Hepatocyte (in vitro differentiated cells): ENCODE measurements at regions not wholly inside any gene's neighbourhood (a gene's known extent, or its start where the extent isn't known, plus 50 kb on each side); places are given as distances from the start of the nearest gene placed in this dataset.

Experiments used
- DNase-seq: peaks from one replicate; pipeline ENCODE4 v3.0.0-alpha.2; 2016; ENCODE audit warnings: low spot score
- H2AFZ ChIP-seq: fragments of 200-600 bp; sonication (generic); 2 replicates; pipeline ENCODE4 v1.6.0; 2016; ENCODE audit warnings: antibody characterized with exemption, mild to moderate bottlenecking
- H3K27ac ChIP-seq: fragments of 200-600 bp; sonication (generic); 2 replicates; pipeline ENCODE4 v1.5.1; 2016; ENCODE audit warnings: mild to moderate bottlenecking
- H3K27me3 ChIP-seq: fragments of 200-600 bp; sonication (generic); 2 replicates; pipeline ENCODE4 v1.6.1; 2016
- H3K36me3 ChIP-seq: fragments of 200-600 bp; sonication (generic); replicated peaks from 2 replicates; pipeline ENCODE4 v1.5.1; 2016; ENCODE audit warnings: low read depth; ENCODE audit not compliant: insufficient read depth
- H3K4me1 ChIP-seq: fragments of 200-600 bp; sonication (generic); 2 replicates; pipeline ENCODE4 v1.5.1; 2016; ENCODE audit warnings: mild to moderate bottlenecking, moderate library complexity; ENCODE audit not compliant: insufficient read depth
- H3K4me2 ChIP-seq: fragments of 200-600 bp; sonication (generic); 2 replicates; pipeline ENCODE4 v1.6.0; 2016
- H3K4me3 ChIP-seq: fragments of 200-600 bp; sonication (generic); 2 replicates; pipeline ENCODE4 v1.5.1; 2016; ENCODE audit warnings: mild to moderate bottlenecking
- H3K79me2 ChIP-seq: fragments of 200-600 bp; sonication (generic); 2 replicates; pipeline ENCODE4 v1.6.0; 2017; ENCODE audit warnings: mild to moderate bottlenecking
- H3K9me2 ChIP-seq: fragments of 200-600 bp; sonication (generic); replicated peaks from 2 replicates; pipeline ENCODE4 v1.6.0; 2017; ENCODE audit warnings: mild to moderate bottlenecking; ENCODE audit not compliant: insufficient read depth
- H3K9me3 ChIP-seq: fragments of 200-600 bp; sonication (generic); 2 replicates; pipeline ENCODE4 v1.5.1; 2016; ENCODE audit warnings: low read depth, mild to moderate bottlenecking
- H4K20me1 ChIP-seq: fragments of 200-600 bp; sonication (generic); 2 replicates; pipeline ENCODE4 v1.6.0; 2016; ENCODE audit warnings: mild to moderate bottlenecking; ENCODE audit not compliant: insufficient read depth, poor library complexity, severe bottlenecking
- EZH2 ChIP-seq: fragments of 200-600 bp; sonication (generic); IDR thresholded peaks from 2 replicates; pipeline ENCODE4 v1.6.1; 2016; ENCODE audit warnings: antibody characterized with exemption, mild to moderate bottlenecking, borderline replicate concordance
- EZH2phosphoT487 ChIP-seq: fragments of 200-600 bp; sonication (generic); IDR thresholded peaks from one replicate; pipeline ENCODE4 v1.6.1; 2018; ENCODE audit warnings: antibody characterized with exemption, mild to moderate bottlenecking, low read depth, moderate library complexity; ENCODE audit not compliant: unreplicated experiment, severe bottlenecking
- WGBS: methylation state at CpG from one replicate; pipeline ENCODE4 v1.1.6; 2016; ENCODE audit warnings: low lambda C conversion rate; ENCODE audit errors: missing lambda C conversion rate; 5-methylcytosine and 5-hydroxymethylcytosine counted together
- TF ChIP-seq, protein P1 (sequence below): fragments of 200-600 bp; sonication (generic); IDR thresholded peaks from 2 replicates; pipeline ENCODE4 v1.5.1; 2016; ENCODE audit warnings: antibody characterized with exemption, mild to moderate bottlenecking; ENCODE audit not compliant: poor library complexity

DNA sequence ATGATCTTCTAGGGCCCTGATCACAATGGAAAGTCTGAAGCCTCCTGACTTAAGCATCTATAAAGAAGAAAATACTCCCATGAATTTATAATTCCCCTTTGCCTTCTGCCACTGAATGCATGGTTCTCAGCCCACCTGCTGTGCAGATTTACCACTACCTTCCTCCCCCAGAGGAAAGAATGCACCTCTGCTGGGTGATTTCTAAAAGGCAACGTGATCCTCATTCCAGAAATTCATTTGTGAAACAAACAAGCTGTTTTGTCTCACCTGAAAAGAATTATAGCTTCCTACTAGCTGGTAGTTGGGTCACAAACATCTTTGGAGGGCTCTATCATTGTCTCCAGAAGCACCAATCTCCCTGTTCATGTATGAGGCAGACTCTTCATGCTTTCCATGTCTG lies 320.2 kb downstream of the CDC14C start:
- no peaks in the 10 kb centered on the region for H4K20me1 ChIP-seq
- no peaks in the 10 kb centered on the region for H3K9me3 ChIP-seq
- no peaks in the 10 kb centered on the region for H3K4me1 ChIP-seq
- no peaks in the 10 kb centered on the region for H3K9me2 ChIP-seq
- no peak overlapping the region for H3K27ac ChIP-seq
- 0% methylated on average over 1 of the region's 1 CpG for WGBS
- no peaks in the 10 kb centered on the region for H3K27me3 ChIP-seq
- H3K4me2 ChIP-seq, result no peak overlapping the region
- H3K4me3 ChIP-seq, result no peak overlapping the region
- H3K79me2 ChIP-seq, result no peaks in the 10 kb centered on the region
- TF ChIP-seq EZH2 (no peak), EZH2phosphoT487 (no peak)
- TF ChIP-seq, protein P1, sequence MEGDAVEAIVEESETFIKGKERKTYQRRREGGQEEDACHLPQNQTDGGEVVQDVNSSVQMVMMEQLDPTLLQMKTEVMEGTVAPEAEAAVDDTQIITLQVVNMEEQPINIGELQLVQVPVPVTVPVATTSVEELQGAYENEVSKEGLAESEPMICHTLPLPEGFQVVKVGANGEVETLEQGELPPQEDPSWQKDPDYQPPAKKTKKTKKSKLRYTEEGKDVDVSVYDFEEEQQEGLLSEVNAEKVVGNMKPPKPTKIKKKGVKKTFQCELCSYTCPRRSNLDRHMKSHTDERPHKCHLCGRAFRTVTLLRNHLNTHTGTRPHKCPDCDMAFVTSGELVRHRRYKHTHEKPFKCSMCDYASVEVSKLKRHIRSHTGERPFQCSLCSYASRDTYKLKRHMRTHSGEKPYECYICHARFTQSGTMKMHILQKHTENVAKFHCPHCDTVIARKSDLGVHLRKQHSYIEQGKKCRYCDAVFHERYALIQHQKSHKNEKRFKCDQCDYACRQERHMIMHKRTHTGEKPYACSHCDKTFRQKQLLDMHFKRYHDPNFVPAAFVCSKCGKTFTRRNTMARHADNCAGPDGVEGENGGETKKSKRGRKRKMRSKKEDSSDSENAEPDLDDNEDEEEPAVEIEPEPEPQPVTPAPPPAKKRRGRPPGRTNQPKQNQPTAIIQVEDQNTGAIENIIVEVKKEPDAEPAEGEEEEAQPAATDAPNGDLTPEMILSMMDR, result no peak
- no peak overlapping the region for H2AFZ ChIP-seq
- no peaks in the 10 kb centered on the region for H3K36me3 ChIP-seq
- DNase-seq, result no peak

DNA sequence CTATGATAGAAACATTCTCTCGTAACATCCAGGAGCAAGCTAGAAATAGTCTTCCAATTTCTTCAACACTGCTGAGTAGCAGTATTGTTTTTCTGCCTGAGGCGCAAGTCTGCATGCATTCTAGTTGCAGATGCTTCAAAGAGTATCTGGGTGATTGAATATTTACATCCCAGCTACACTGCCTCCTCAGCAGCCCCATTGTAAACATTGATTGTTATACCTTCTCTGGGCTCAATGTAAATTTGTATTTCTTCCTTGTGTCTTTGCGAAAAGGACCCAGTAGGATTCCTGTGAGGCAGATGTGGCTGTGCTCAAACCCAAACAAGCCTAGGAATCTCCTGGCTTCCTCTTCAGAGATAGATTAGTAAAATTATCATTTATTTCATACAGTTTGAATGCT lies 320.7 kb downstream of the CDC14C start:
- H3K36me3 ChIP-seq, result no peaks in the 10 kb centered on the region
- no peak overlapping the region for H3K27ac ChIP-seq
- H4K20me1 ChIP-seq, result no peaks in the 10 kb centered on the region
- no peaks in the 10 kb centered on the region for H3K79me2 ChIP-seq
- H3K4me3 ChIP-seq, result no peak overlapping the region
- TF ChIP-seq EZH2 (no peak), EZH2phosphoT487 (no peak)
- TF ChIP-seq, protein P1, result no peak
- H3K4me1 ChIP-seq, result no peaks in the 10 kb centered on the region
- H3K9me2 ChIP-seq, result no peaks in the 10 kb centered on the region
- no peaks in the 10 kb centered on the region for H3K27me3 ChIP-seq
- H3K4me2 ChIP-seq, result no peak overlapping the region
- H3K9me3 ChIP-seq, result no peaks in the 10 kb centered on the region
- DNase-seq, result no peak
- 27% methylated on average over 3 of the region's 3 CpGs for whole genome bisulfite sequencing
- H2AFZ ChIP-seq, result no peak overlapping the region

DNA sequence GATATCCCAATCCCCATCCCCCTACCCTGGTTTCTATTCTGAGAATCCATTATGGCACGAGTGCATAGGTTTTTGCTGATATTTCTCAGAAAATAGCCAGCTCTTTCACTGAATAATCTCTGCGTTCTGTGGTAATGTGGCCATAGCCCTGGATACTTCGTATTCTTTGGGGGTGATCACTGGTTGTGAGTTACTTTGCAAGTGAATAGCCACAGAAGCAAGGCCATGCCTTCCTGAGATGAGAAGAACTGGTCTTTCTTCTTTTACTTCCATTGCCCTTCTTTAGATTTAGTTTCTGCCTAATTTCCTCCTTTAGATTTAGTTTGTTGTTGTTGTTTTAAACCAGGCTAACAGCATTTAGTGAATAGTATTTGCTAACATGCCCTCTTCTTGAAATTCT lies 323.4 kb downstream of the CDC14C start:
- DNase-seq, result no peak
- H3K79me2 ChIP-seq, result no peaks in the 10 kb centered on the region
- whole genome bisulfite sequencing, result 67% methylated on average over 3 of the region's 3 CpGs
- H3K4me3 ChIP-seq, result no peak overlapping the region
- H2AFZ ChIP-seq, result no peak overlapping the region
- no peaks in the 10 kb centered on the region for H3K4me1 ChIP-seq
- H3K27me3 ChIP-seq, result no peaks in the 10 kb centered on the region
- no peak overlapping the region for H3K4me2 ChIP-seq
- TF ChIP-seq, protein P1, result no peak
- TF ChIP-seq EZH2 (no peak), EZH2phosphoT487 (no peak)
- no peaks in the 10 kb centered on the region for H4K20me1 ChIP-seq
- H3K27ac ChIP-seq, result no peak overlapping the region
- H3K9me3 ChIP-seq, result no peaks in the 10 kb centered on the region
- no peaks in the 10 kb centered on the region for H3K36me3 ChIP-seq
- no peaks in the 10 kb centered on the region for H3K9me2 ChIP-seq

DNA sequence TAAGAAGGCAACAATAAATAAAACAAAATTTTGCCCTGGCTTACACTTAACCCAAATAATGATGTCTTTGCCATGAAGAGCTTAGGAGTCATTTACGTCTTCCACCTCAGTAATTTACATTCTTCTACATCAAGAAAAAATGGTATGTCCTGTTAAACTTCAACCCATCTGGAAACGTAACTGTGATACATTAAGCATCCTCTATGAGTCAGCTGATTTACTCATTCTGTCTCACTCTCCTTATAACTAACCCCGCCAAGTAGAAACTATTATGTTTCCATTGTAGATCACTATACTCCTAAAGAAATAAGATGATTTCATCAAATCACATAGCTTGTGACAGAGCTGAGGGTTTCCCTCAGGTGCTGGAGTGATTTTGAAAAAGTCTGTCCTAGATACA lies 330.7 kb downstream of the CDC14C start:
- TF ChIP-seq EZH2phosphoT487 (no peak), EZH2 (no peak)
- TF ChIP-seq, protein P1, result no peak
- H3K4me3 ChIP-seq, result no peak overlapping the region
- WGBS, result 54% methylated on average over 3 of the region's 3 CpGs

More for the DNA sequence above, 330.7 kb downstream of the CDC14C start:
- no peak overlapping the region for H3K27ac ChIP-seq
- H3K4me2 ChIP-seq, result no peak overlapping the region
- no peaks in the 10 kb centered on the region for H3K27me3 ChIP-seq
- no peaks in the 10 kb centered on the region for H3K4me1 ChIP-seq
- H2AFZ ChIP-seq, result no peak overlapping the region
- H3K79me2 ChIP-seq, result no peaks in the 10 kb centered on the region
- DNase-seq, result no peak
- H3K9me2 ChIP-seq, result no peaks in the 10 kb centered on the region
- H4K20me1 ChIP-seq, result no peaks in the 10 kb centered on the region
- H3K9me3 ChIP-seq, result no peaks in the 10 kb centered on the region
- no peaks in the 10 kb centered on the region for H3K36me3 ChIP-seq
